ENCODE measurements at regions not wholly inside any gene's neighbourhood (a gene's known extent, or its start where the extent isn't known, plus 50 kb on each side); places are given as distances from the start of the nearest gene placed in this dataset.

DNA sequence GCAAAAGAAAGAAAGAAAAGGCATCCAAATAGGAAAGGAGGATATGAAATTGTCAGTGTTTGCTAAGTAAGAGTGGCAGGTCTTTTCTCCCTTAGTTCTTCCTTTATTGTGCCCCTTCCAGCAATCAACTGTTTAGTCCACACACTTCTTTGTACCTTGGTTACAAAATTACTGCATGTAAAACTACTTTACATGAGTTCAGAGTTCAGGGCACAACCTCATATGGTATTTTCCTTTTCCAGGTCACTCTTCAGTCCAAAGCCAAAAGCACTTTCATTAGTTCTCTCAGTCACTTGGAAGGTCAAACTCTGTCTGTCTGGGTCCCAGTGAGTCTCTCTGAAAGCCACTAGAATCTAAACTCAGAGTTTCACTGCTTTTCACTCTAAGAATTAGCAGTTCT lies 122.5 kb upstream of the SRD5A2 start:
- TF ChIP-seq GATA3 (IDR thresholded peaks at IDR 0.05; ENCODE audit: low read depth, low read length) (no peak), GATA2 (IDR thresholded peaks at IDR 0.05; ENCODE audit: low read depth, low read length) (no peak)
